GM12874 (cell line): ENCODE measurements at regions not wholly inside any gene's neighbourhood (a gene's known extent, or its start where the extent isn't known, plus 50 kb on each side); places are given as distances from the start of the nearest gene placed in this dataset.
A peak's percentile ranks its signal among the peaks of the same experiment; 100 is the strongest.

Experiments
- CTCF ChIP-seq: IDR thresholded peaks from 2 replicates; pipeline ENCODE4 v1.5.1; 2011; ENCODE audit warnings: low read depth, mild to moderate bottlenecking, control low read depth, low read length, moderate library complexity; ENCODE audit not compliant: insufficient read depth

- no peak for TF ChIP-seq CTCF
Observed at GRCh38 chr4:114115526-114115925, 136.1 kb upstream of the ARSJ start.

DNA sequence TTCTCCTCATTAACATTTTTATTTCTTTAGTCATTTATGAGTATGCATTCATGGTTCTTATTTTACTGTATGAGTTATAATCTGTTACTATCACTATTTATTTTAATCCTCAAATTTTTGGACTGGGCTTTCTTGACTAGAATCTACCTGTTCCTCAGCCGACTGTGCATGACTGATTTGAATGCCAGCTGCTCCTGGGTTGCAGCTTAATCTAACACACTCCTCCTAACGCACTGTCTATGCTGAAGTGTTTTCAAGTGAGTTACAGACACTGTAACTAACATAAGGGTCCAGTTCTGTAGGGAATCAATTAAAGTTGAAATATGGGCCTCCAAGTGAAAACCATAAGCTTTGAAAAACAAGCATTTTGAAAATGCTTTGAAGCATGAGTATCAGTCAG is 137.4 kb upstream of the ARSJ start:
- no peak for TF ChIP-seq CTCF

DNA sequence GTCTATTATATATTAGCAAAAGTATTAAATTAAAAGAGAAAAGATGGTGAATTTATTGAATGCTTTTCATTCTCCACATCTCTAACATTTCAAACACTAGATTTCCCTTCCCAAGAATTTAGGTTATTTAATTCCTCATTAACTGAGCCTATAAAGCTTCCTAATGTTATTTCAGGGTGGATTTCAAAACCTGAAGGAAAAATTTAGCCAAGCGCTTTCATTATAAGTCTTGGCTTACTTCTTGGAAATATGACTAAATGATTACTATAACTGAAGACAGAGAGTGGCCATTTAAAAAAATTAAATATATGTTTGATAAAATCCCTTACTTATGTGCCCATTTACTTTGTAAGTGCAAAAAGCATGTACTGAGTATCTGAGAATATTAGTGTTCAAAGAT is 141.8 kb upstream of the ARSJ start:
- no peak for TF ChIP-seq CTCF

- TF ChIP-seq CTCF: no peak
Observed at GRCh38 chr4:114132199-114132598, 152.8 kb upstream of the ARSJ start.

- peak; percentile 33; the same call in 1 of the 2 replicates for TF ChIP-seq CTCF
Observed at GRCh38 chr4:114132830-114133229, 153.4 kb upstream of the ARSJ start.

DNA sequence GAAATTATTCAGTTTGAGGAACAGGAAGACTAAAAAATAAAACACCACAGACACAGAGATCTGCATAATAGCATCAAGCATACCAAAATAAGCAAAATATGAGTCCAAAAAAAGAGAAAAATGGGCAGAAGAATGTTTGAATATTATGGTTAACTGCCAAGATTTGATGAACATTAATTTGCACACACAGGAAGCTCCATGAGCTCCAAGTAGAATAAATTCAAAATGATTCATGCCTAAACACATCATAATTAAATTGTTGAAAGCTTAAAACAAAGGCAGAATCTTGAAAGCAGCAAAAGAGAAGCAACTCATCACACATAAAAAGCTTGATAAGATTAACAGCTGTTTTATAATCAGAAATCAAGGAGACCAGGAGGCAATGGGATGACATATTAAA is 156.6 kb upstream of the ARSJ start:
- TF ChIP-seq CTCF: no peak

DNA sequence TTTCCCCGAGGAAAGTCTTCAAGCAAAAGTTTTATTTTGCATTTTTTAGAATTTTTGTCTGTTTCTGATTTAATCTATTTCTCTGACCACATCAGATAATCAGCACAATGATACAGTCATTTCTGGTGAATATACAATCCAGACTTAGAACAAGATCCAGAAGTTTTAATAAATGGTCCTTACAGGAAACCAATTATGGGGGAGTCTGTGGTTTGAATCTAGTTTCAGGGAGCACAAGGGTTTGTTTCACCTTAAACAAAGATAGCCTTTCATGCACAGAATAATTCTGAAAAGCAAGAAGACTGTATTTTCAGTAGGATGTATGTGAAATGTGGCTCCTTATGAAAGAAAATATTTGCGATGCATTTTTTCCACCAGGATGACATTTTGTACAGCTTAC is 158.5 kb upstream of the ARSJ start:
- no peak for TF ChIP-seq CTCF
